ENCODE measurements at regions not wholly inside any gene's neighbourhood (a gene's known extent, or its start where the extent isn't known, plus 50 kb on each side); places are given as distances from the start of the nearest gene placed in this dataset.

DNA sequence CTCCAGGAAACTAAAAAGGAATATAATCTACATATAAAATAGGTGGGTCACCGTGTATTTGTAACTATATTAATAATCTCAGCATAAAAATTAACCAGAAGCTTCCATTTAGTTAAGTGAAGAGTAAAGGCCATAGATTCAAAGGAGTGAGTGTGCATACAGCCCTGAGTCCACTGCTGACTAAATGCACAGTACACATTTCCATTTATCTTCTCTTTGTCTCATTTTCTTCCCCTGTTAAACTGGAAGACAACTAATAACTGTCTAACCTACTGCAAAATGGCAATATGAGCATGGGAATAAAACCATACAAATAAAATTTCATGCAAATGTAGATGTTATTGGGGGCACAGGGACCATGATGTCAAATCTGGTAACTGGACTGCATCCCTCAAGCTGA, 59.9 kb upstream of the DAB2 start:
- no peak for DNase-seq (ENCODE audit: low read depth)
- no peak overlapping the region for H3K4me3 ChIP-seq (ENCODE audit: low read depth, low read length)
- TF ChIP-seq, protein P1, sequence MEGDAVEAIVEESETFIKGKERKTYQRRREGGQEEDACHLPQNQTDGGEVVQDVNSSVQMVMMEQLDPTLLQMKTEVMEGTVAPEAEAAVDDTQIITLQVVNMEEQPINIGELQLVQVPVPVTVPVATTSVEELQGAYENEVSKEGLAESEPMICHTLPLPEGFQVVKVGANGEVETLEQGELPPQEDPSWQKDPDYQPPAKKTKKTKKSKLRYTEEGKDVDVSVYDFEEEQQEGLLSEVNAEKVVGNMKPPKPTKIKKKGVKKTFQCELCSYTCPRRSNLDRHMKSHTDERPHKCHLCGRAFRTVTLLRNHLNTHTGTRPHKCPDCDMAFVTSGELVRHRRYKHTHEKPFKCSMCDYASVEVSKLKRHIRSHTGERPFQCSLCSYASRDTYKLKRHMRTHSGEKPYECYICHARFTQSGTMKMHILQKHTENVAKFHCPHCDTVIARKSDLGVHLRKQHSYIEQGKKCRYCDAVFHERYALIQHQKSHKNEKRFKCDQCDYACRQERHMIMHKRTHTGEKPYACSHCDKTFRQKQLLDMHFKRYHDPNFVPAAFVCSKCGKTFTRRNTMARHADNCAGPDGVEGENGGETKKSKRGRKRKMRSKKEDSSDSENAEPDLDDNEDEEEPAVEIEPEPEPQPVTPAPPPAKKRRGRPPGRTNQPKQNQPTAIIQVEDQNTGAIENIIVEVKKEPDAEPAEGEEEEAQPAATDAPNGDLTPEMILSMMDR (IDR thresholded peaks at IDR 0.05; ENCODE audit: low read depth, low read length, missing control alignments) = no peak
- in situ Hi-C loops (cut with HindIII; ENCODE audit: low sequenced_read_pairs) = loop anchor here (5.0 kb wide), 2 partner anchors 62 to 68 kb away; partner anchors contain the start of gene DAB2

- no peak for DNase-seq (ENCODE audit: low read depth)
- in situ Hi-C loops (cut with HindIII; ENCODE audit: low sequenced_read_pairs) = loop anchor here (5.0 kb wide), 2 partner anchors 60 to 70 kb away; partner anchors contain the start of gene DAB2
Measured at GRCh38 chr5:39482098-39482497, 57.3 kb upstream of the DAB2 start.

DNA sequence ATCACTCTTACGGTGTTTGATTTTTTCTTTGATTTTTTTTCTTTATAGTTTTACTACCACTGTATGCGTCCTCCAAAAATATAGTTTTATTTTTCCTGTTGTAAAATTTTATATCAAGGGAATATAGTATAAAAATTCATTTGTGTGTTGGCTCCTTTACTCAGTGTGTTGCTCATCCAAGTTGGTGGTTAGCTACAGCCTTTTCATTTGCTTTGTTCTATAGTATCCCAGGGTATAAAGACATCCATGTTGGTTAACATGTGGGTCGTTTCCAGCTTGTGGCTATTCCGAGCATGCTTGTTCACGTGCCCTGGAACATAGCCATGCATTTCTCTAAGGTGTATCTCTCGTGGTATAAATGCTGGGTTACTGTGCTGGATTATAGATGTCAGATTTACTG, 54.8 kb upstream of the DAB2 start:
- TF ChIP-seq, protein P1 (IDR thresholded peaks at IDR 0.05; ENCODE audit: low read depth, low read length, missing control alignments) = no peak
- in situ Hi-C loops (cut with HindIII; ENCODE audit: low sequenced_read_pairs) = no loop called here
- DNase-seq (ENCODE audit: low read depth) = no peak
- H3K4me3 ChIP-seq (ENCODE audit: low read depth, low read length) = no peak overlapping the region

More at GRCh38 chr5:39482098-39482497, 57.3 kb upstream of the DAB2 start:
- no peak overlapping the region for H3K4me3 ChIP-seq (ENCODE audit: low read depth, low read length)
- TF ChIP-seq, protein P1 (IDR thresholded peaks at IDR 0.05; ENCODE audit: low read depth, low read length, missing control alignments) = no peak

DNA sequence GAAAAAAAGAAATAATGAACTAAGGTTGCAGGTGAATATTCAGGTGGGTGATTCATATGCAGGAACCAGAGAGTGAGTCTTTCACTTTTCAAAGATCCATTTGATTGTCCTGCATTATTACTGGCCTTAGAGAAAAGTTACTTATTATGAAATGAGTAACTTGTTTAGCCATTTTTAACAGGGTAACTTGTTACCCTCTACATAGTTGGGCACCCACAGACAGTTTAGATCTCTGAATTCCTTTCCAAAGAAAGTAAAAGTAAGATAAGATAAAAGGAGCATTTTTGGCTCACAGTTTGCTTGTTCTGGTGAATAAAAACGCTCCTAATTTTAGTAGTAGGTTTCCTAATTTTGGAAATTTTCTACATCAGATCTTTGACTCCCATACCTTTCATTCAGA, 54.1 kb upstream of the DAB2 start:
- H3K4me3 ChIP-seq (ENCODE audit: low read depth, low read length) = no peak overlapping the region
- TF ChIP-seq, protein P1 (IDR thresholded peaks at IDR 0.05; ENCODE audit: low read depth, low read length, missing control alignments) = no peak
- DNase-seq (ENCODE audit: low read depth) = no peak
- in situ Hi-C loops (cut with HindIII; ENCODE audit: low sequenced_read_pairs) = no loop called here

- in situ Hi-C loops (cut with HindIII; ENCODE audit: low sequenced_read_pairs) = no loop called here
- no peak overlapping the region for H3K4me3 ChIP-seq (ENCODE audit: low read depth, low read length)
- TF ChIP-seq, protein P1 (IDR thresholded peaks at IDR 0.05; ENCODE audit: low read depth, low read length, missing control alignments) = no peak
- DNase-seq (ENCODE audit: low read depth) = no peak
Measured at GRCh38 chr5:39476843-39477220, 52.1 kb upstream of the DAB2 start.

GRCh38 chr5:39475881-39476842, 51.4 kb upstream of the DAB2 start:
- peak; percentile 58 for DNase-seq (ENCODE audit: low read depth)
- TF ChIP-seq, protein P1 (IDR thresholded peaks at IDR 0.05; ENCODE audit: low read depth, low read length, missing control alignments) = no peak
- in situ Hi-C loops (cut with HindIII; ENCODE audit: low sequenced_read_pairs) = no loop called here
- H3K4me3 ChIP-seq (ENCODE audit: low read depth, low read length) = no peak overlapping the region

Measured in astrocyte of the cerebellum (primary cell).